Brain microvascular endothelial cell (primary cell): ENCODE measurements at regions not wholly inside any gene's neighbourhood (a gene's known extent, or its start where the extent isn't known, plus 50 kb on each side); places are given as distances from the start of the nearest gene placed in this dataset.

ENCODE experiments used
- DNase-seq: peaks from one replicate; pipeline ENCODE4 v3.0.0-alpha.2; 2020
- H3K27ac ChIP-seq: fragments of 250-450 bp; sonication (Bioruptor Pico); 2 replicates; pipeline ENCODE4 v1.5.1; 2020; ENCODE audit warnings: mild to moderate bottlenecking, moderate library complexity
- H3K27me3 ChIP-seq: fragments of 250-450 bp; sonication (Bioruptor Pico); replicated peaks from 2 replicates; pipeline ENCODE4 v1.5.1; 2020; ENCODE audit warnings: mild to moderate bottlenecking
- H3K36me3 ChIP-seq: fragments of 250-450 bp; sonication (Bioruptor Pico); replicated peaks from 2 replicates; pipeline ENCODE4 v1.5.1; 2020; ENCODE audit warnings: mild to moderate bottlenecking
- H3K4me3 ChIP-seq: 2 replicates; pipeline ENCODE4 v1.5.1; 2011; ENCODE audit warnings: low read depth, mild to moderate bottlenecking, control low read depth, low read length, moderate library complexity
- CTCF ChIP-seq: IDR thresholded peaks from 2 replicates; pipeline ENCODE4 v1.5.1; 2011; ENCODE audit warnings: low read depth, mild to moderate bottlenecking, moderate library complexity, low read length, control low read depth, inconsistent platforms; ENCODE audit errors: missing control alignments
- in situ Hi-C: cut with HindIII; loops from 2 replicates; pipeline ENCODE4 v1.10.0; 2017; ENCODE audit warnings: low sequenced_read_pairs, low pct_ligation_motif_present

- H3K27me3 ChIP-seq = no peaks in the 10 kb centered on the region
- H3K36me3 ChIP-seq = no peaks in the 10 kb centered on the region
- no peak overlapping the region for H3K27ac ChIP-seq
- H3K4me3 ChIP-seq = no peak overlapping the region
- in situ Hi-C loops = no loop called here
- no peak for TF ChIP-seq CTCF
- DNase-seq = no peak
These were observed 76.1 kb upstream of the CXCL14 start for GRCh38 chr5:135654761-135655467.

DNA sequence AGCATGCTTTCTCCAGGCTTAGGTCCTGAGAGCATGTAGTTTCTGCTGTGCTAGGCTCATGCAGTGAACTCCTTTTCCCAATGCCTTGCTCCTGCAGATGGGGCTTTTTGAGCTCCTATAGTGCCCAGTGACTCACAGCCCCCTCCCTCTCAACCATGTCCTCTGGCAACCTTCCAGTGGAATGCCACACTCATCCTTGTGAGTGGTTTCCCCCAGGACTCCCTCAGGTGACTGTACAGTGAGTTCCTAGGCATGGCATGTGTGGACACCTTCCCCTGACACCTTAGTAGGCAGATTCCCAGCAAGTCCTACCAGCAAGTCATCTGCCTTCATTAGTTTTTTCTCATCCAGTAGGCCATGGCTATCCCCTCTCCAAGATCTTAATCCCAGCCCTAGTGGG, 72.4 kb upstream of the CXCL14 start:
- in situ Hi-C loops = no loop called here
- no peaks in the 10 kb centered on the region for H3K36me3 ChIP-seq
- H3K27ac ChIP-seq = no peak overlapping the region
- no peaks in the 10 kb centered on the region for H3K27me3 ChIP-seq
- no peak overlapping the region for H3K4me3 ChIP-seq
- no peak for TF ChIP-seq CTCF
- no peak for DNase-seq

- no peaks in the 10 kb centered on the region for H3K36me3 ChIP-seq
- no peak overlapping the region for H3K27ac ChIP-seq
- H3K4me3 ChIP-seq = no peak overlapping the region
- in situ Hi-C loops = no loop called here
- DNase-seq = no peak
- no peaks in the 10 kb centered on the region for H3K27me3 ChIP-seq
- no peak for TF ChIP-seq CTCF
These were observed 71.3 kb upstream of the CXCL14 start for GRCh38 chr5:135650081-135650480.

GRCh38 chr5:135649435-135649834, 70.6 kb upstream of the CXCL14 start:
- Histone ChIP-seq H3K4me3 (no peak overlapping the region), H3K27me3 (no peaks in the 10 kb centered on the region), H3K27ac (no peak overlapping the region), H3K36me3 (no peaks in the 10 kb centered on the region)
- in situ Hi-C loops = no loop called here
- TF ChIP-seq CTCF = no peak
- DNase-seq = no peak

GRCh38 chr5:135648116-135648515, 69.3 kb upstream of the CXCL14 start:
- no peak for DNase-seq
- Histone ChIP-seq H3K36me3 (no peaks in the 10 kb centered on the region), H3K27ac (no peak overlapping the region), H3K27me3 (no peaks in the 10 kb centered on the region), H3K4me3 (no peak overlapping the region)
- in situ Hi-C loops = no loop called here
- TF ChIP-seq CTCF = no peak
